ENCODE measurements at regions not wholly inside any gene's neighbourhood (a gene's known extent, or its start where the extent isn't known, plus 50 kb on each side); places are given as distances from the start of the nearest gene placed in this dataset.

DNA sequence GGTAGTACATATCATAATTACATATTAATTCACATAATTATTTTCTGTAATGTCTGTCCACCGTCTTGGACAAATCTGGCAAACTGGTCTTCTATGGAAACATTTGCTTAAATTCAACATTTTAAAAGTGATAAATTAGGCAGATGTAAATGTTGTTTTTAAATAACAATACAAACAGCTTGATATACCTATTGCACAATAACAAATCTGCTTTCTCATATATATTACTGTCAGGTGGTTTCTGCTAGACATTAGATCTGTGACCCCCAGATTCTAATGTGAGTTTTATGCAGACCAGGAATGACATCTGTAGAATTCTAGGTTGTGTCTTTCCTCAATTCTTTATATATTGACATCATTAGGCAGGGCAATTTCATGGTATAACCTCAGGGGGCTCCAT, 173.3 kb downstream of the CCDC59 start:
- TF ChIP-seq, protein P1, sequence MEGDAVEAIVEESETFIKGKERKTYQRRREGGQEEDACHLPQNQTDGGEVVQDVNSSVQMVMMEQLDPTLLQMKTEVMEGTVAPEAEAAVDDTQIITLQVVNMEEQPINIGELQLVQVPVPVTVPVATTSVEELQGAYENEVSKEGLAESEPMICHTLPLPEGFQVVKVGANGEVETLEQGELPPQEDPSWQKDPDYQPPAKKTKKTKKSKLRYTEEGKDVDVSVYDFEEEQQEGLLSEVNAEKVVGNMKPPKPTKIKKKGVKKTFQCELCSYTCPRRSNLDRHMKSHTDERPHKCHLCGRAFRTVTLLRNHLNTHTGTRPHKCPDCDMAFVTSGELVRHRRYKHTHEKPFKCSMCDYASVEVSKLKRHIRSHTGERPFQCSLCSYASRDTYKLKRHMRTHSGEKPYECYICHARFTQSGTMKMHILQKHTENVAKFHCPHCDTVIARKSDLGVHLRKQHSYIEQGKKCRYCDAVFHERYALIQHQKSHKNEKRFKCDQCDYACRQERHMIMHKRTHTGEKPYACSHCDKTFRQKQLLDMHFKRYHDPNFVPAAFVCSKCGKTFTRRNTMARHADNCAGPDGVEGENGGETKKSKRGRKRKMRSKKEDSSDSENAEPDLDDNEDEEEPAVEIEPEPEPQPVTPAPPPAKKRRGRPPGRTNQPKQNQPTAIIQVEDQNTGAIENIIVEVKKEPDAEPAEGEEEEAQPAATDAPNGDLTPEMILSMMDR (conservative IDR thresholded peaks at IDR 0.05; ENCODE audit: low read depth, low read length): no peak
- TF ChIP-seq EZH2 (IDR thresholded peaks at IDR 0.05; ENCODE audit: borderline replicate concordance, low read depth, low read length, poor library complexity, severe bottlenecking): no peak

Measured in A673 (cell line).